K562 (cell line): ENCODE measurements at regions not wholly inside any gene's neighbourhood (a gene's known extent, or its start where the extent isn't known, plus 50 kb on each side); places are given as distances from the start of the nearest gene placed in this dataset.
A peak's percentile ranks its signal among the peaks of the same experiment; 100 is the strongest.

Experiments used
- ARHGAP35 ChIP-seq: fragments of 450-650 bp; IDR thresholded peaks from 2 replicates; pipeline ENCODE4 v1.6.1; 2018; ENCODE audit not compliant: partially characterized antibody
- BCOR ChIP-seq: fragments of 450-650 bp; IDR thresholded peaks from 2 replicates; pipeline ENCODE4 v1.6.1; 2016
- CTBP1 ChIP-seq: fragments of 450-650 bp; IDR thresholded peaks from 2 replicates; pipeline ENCODE4 v1.6.1; 2016; ENCODE audit warnings: borderline replicate concordance
- GTF2F1 ChIP-seq: IDR thresholded peaks from 2 replicates; pipeline ENCODE4 v1.6.1; 2011; ENCODE audit warnings: low read depth, low read length, improper control_type of control experiment
- HDAC2 ChIP-seq: fragments of 450-650 bp; IDR thresholded peaks from 2 replicates; pipeline ENCODE4 v1.6.1; 2016; ENCODE audit warnings: mild to moderate bottlenecking
- HEY1 ChIP-seq: fragments of 250-450 bp; sonication (Bioruptor Pico); IDR thresholded peaks from 2 replicates; pipeline ENCODE4 v1.5.0; 2020; ENCODE audit warnings: mild to moderate bottlenecking, moderate library complexity, borderline replicate concordance
- MAFF ChIP-seq: IDR thresholded peaks from 2 replicates; pipeline ENCODE4 v1.6.1; 2012; ENCODE audit warnings: low read length, improper control_type of control experiment
- MEIS2 ChIP-seq: fragments of 450-650 bp; IDR thresholded peaks from 2 replicates; pipeline ENCODE4 v1.6.1; 2014; ENCODE audit warnings: mild to moderate bottlenecking; ENCODE audit not compliant: partially characterized antibody
- MTA3 ChIP-seq: fragments of 450-650 bp; formaldehyde crosslinking; IDR thresholded peaks from 2 replicates; pipeline ENCODE4 v1.6.1; 2017; ENCODE audit warnings: mild to moderate bottlenecking, borderline replicate concordance
- RBM39 ChIP-seq: fragments of 200-400 bp; formaldehyde crosslinking; optimal IDR thresholded peaks from 2 replicates; pipeline ENCODE3; 2018; ENCODE audit warnings: low read depth, low read length
- SIN3B ChIP-seq: fragments of 450-650 bp; IDR thresholded peaks from 2 replicates; pipeline ENCODE4 v1.6.1; 2017; ENCODE audit warnings: low read depth, mild to moderate bottlenecking, moderate library complexity
- SLC30A9 ChIP-seq: fragments of 250-450 bp; sonication (Bioruptor Pico); IDR thresholded peaks from 2 replicates; pipeline ENCODE4 v1.8.0; 2022; ENCODE audit warnings: mild to moderate bottlenecking, moderate library complexity
- SNRNP70 ChIP-seq: fragments of 200-400 bp; formaldehyde crosslinking; optimal IDR thresholded peaks from 2 replicates; pipeline ENCODE3; 2017; ENCODE audit warnings: low read depth, low read length
- SP1 ChIP-seq: sonication (generic); formaldehyde crosslinking; IDR thresholded peaks from 2 replicates; pipeline ENCODE4 v1.8.1; 2022; ENCODE audit warnings: mild to moderate bottlenecking, missing genetic modification reagents
- ZEB2 ChIP-seq: fragments of 450-650 bp; IDR thresholded peaks from 2 replicates; pipeline ENCODE4 v1.6.1; 2016
- ZNF263 ChIP-seq: sonication (generic); formaldehyde crosslinking; IDR thresholded peaks from 2 replicates; pipeline ENCODE4 v1.8.0; 2022; ENCODE audit warnings: mild to moderate bottlenecking, missing genetic modification reagents, borderline replicate concordance
- ZNF431 ChIP-seq: sonication (generic); formaldehyde crosslinking; IDR thresholded peaks from 2 replicates; pipeline ENCODE4 v1.8.0; 2022; ENCODE audit warnings: mild to moderate bottlenecking, missing genetic modification reagents
- ZNF699 ChIP-seq: fragments of 250-450 bp; sonication (Bioruptor Pico); IDR thresholded peaks from 2 replicates; pipeline ENCODE4 v1.8.0; 2021; ENCODE audit warnings: mild to moderate bottlenecking, moderate library complexity; ENCODE audit not compliant: insufficient replicate concordance
- TF ChIP-seq, protein P1 (sequence below): fragments of 250-450 bp; sonication (Bioruptor Pico); IDR thresholded peaks from 2 replicates; pipeline ENCODE4 v1.5.0; 2021
- TF ChIP-seq, protein P2 (sequence below), 3 experiments: IDR thresholded peaks in 2 of 3; conservative IDR thresholded peaks in 1 of 3; 2 replicates each; pipeline ENCODE4 v1.5.1; 2011 to 2012; ENCODE audit warnings: low read length in 3 of 3, mild to moderate bottlenecking in 3 of 3, control low read depth in 2 of 3, improper control_type of control experiment in 1 of 3, inconsistent platforms in 1 of 3, low read depth in 1 of 3, mixed read lengths in 1 of 3, moderate library complexity in 1 of 3; ENCODE audit not compliant: insufficient read depth in 2 of 3
- TF ChIP-seq, protein P3 (sequence below): IDR thresholded peaks from 2 replicates; pipeline ENCODE4 v1.6.1; 2014; ENCODE audit warnings: antibody characterized with exemption
- TF ChIP-seq, protein P4 (sequence below): sonication (generic); formaldehyde crosslinking; IDR thresholded peaks from 2 replicates; pipeline ENCODE4 v1.8.1; 2022; ENCODE audit warnings: missing genetic modification reagents
- TF ChIP-seq, protein P5 (sequence below): sonication (generic); formaldehyde crosslinking; IDR thresholded peaks from 2 replicates; pipeline ENCODE4 v1.8.0; 2022; ENCODE audit warnings: mild to moderate bottlenecking, missing genetic modification reagents

DNA sequence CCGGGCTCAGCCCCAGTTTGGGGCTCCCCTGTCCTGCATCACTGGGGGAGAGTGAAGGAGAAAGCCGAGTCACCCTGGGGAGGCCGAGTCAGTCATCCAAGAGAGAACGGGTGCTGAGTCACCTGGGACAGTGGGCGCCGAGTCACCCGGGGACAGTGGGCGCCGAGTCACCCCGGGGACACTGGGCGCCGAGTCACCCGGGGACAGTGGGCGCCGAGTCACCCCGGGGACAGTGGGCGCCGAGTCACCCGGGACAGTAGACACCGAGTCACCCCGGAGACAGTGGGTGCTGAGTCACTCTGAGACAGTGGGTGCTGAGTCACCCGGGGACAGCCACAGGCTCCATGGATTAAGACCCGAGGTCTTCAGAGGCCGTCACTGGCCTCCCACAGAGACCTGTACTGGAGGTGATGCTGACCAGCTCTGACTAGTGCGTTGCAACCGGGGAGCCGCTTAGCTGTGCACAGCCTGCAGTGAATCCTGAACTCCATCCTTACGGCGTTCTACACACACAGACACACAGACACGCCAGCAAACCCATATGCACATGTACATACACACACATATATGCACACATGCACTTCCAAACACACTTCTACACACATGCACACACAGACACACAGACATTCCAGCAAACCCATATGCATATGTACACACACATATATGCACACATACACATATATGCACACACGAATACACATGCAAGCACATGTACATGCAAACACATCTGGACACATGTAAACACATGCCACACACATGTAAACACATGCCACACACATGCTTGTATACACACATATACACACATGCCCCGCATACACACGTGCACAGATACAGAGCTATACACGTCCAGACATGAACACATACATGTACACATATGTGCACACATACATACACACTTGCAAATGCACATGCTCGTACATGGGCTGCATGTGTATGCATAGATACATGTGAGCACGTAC lies 64.9 kb upstream of the GALNT9 start (continued):
- TF ChIP-seq, protein P1, sequence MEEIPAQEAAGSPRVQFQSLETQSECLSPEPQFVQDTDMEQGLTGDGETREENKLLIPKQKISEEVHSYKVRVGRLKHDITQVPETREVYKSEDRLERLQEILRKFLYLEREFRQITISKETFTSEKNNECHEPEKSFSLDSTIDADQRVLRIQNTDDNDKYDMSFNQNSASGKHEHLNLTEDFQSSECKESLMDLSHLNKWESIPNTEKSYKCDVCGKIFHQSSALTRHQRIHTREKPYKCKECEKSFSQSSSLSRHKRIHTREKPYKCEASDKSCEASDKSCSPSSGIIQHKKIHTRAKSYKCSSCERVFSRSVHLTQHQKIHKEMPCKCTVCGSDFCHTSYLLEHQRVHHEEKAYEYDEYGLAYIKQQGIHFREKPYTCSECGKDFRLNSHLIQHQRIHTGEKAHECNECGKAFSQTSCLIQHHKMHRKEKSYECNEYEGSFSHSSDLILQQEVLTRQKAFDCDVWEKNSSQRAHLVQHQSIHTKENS (CRISPR knock-in tag), result no peak
- TF ChIP-seq MTA3 (peak; percentile 83), GTF2F1 (no peak), SLC30A9 (CRISPR knock-in tag) (no peak), ARHGAP35 (no peak), SNRNP70 (no peak), ZEB2 (peak; percentile 20; the same call in 1 of the 2 replicates), HEY1 (no peak), ZNF699 (CRISPR knock-in tag) (no peak), MEIS2 (no peak), HDAC2 (0 out of 2 replicates have a peak, but pooled peaks have one; percentile 53), SP1 (CRISPR knock-in tag) (no peak), SIN3B (no peak), RBM39 (no peak), ZNF263 (CRISPR knock-in tag) (no peak), ZNF431 (no peak), BCOR (no peak), MAFF (peak; percentile 24; the same call in 1 of the 2 replicates), CTBP1 (no peak)
- TF ChIP-seq, protein P2, sequence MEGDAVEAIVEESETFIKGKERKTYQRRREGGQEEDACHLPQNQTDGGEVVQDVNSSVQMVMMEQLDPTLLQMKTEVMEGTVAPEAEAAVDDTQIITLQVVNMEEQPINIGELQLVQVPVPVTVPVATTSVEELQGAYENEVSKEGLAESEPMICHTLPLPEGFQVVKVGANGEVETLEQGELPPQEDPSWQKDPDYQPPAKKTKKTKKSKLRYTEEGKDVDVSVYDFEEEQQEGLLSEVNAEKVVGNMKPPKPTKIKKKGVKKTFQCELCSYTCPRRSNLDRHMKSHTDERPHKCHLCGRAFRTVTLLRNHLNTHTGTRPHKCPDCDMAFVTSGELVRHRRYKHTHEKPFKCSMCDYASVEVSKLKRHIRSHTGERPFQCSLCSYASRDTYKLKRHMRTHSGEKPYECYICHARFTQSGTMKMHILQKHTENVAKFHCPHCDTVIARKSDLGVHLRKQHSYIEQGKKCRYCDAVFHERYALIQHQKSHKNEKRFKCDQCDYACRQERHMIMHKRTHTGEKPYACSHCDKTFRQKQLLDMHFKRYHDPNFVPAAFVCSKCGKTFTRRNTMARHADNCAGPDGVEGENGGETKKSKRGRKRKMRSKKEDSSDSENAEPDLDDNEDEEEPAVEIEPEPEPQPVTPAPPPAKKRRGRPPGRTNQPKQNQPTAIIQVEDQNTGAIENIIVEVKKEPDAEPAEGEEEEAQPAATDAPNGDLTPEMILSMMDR (IDR thresholded peaks at IDR 0.05 in 2 of 3, conservative IDR thresholded peaks at IDR 0.05 in 1 of 3; ENCODE audit: insufficient read depth in 2 of 3, low read depth in 1 of 3, low read length in 3 of 3), result no peak
- TF ChIP-seq, protein P3, sequence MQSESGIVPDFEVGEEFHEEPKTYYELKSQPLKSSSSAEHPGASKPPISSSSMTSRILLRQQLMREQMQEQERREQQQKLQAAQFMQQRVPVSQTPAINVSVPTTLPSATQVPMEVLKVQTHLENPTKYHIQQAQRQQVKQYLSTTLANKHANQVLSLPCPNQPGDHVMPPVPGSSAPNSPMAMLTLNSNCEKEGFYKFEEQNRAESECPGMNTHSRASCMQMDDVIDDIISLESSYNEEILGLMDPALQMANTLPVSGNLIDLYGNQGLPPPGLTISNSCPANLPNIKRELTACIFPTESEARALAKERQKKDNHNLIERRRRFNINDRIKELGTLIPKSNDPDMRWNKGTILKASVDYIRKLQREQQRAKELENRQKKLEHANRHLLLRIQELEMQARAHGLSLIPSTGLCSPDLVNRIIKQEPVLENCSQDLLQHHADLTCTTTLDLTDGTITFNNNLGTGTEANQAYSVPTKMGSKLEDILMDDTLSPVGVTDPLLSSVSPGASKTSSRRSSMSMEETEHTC, result no peak
- TF ChIP-seq, protein P4, sequence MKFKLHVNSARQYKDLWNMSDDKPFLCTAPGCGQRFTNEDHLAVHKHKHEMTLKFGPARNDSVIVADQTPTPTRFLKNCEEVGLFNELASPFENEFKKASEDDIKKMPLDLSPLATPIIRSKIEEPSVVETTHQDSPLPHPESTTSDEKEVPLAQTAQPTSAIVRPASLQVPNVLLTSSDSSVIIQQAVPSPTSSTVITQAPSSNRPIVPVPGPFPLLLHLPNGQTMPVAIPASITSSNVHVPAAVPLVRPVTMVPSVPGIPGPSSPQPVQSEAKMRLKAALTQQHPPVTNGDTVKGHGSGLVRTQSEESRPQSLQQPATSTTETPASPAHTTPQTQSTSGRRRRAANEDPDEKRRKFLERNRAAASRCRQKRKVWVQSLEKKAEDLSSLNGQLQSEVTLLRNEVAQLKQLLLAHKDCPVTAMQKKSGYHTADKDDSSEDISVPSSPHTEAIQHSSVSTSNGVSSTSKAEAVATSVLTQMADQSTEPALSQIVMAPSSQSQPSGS (CRISPR knock-in tag), result no peak
- TF ChIP-seq, protein P5, sequence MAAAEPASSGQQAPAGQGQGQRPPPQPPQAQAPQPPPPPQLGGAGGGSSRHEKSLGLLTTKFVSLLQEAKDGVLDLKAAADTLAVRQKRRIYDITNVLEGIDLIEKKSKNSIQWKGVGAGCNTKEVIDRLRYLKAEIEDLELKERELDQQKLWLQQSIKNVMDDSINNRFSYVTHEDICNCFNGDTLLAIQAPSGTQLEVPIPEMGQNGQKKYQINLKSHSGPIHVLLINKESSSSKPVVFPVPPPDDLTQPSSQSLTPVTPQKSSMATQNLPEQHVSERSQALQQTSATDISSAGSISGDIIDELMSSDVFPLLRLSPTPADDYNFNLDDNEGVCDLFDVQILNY, result no peak
